Stimulated activated CD8-positive, alpha-beta memory T cell treated with anti-CD3 and anti-CD28 coated beads, Interleukin-15, amount 100 ng/mL, for 48 hours (primary cell): ENCODE measurements at regions not wholly inside any gene's neighbourhood (a gene's known extent, or its start where the extent isn't known, plus 50 kb on each side); places are given as distances from the start of the nearest gene placed in this dataset.

Experiments
- DNase-seq, 2 donors: peaks; one replicate each; pipeline ENCODE4 v3.0.0-alpha.2; 2020; ENCODE audit warnings: low read depth in 2 of 2

DNA sequence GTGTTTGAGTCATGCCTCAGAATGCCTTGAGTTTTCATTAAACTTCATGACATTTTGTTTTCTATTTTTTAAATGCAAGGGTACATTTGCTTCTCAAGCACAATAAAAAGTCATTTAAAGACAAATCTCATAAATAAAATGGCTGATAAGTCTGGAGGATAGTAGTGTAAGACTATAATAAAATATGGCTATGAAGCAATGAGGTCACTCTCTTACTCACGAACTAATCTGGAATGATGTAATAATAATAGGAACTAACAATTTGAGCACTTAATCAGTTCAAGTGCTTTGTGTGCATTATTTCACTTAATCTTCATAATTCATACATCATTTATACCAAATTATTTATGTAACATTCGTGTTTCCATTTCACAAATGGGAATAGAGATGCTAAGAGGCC lies 149.3 kb upstream of the CTTNBP2 start:
- no peak for DNase-seq

DNA sequence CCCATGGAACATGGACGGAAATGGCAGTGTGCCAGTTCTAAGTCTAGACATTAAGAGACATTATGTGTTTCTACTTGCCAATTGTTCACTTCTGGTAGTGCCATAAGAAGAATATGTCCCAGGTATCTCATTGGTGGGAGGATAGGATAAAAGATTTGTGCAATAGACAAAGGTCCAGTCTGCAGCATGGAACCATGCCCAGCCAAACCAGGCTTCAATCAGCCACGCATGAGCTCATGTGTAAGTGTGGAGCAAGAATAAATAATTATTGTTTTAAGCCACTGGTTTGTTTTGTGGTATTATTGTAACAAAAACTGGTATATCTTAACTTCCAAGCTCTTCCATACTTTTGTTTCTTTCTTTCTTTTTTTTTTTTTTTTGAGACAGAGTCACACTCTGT lies 153.6 kb upstream of the CTTNBP2 start:
- DNase-seq, result no peak

GRCh38 chr7:118028226-118028625 lies 155.0 kb upstream of the CTTNBP2 start:
- DNase-seq, result no peak

DNA sequence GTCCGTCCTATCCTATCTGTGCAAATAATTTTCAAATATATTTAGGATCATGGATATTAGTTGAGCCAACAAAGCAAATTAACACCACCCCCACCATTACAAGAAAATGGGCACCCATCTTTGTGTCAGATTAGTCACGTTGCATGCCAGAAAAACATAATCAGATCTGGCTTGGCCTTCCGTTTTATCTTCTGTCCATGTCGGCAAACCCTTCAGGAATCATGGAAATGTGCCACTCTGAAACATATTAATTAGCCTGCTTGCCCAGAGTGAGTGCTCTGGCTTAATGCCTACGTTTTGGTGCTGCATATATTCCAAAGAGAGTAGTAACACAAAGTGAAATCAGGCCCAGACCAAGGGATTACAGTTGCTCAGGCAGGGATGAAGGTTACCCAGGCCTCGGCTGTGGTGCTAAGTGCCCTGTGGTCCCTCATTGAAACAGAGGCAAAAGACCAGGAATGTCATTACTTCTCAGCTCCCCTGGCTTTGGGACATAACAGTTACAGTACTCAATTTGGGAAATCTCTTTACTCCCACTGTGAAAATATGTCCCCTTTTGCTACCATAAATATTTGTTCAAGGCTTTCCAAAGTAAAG lies 154.0 kb upstream of the LSM8 start:
- no peak for DNase-seq

GRCh38 chr7:118033273-118033672 lies 150.7 kb upstream of the LSM8 start:
- no peak for DNase-seq

DNA sequence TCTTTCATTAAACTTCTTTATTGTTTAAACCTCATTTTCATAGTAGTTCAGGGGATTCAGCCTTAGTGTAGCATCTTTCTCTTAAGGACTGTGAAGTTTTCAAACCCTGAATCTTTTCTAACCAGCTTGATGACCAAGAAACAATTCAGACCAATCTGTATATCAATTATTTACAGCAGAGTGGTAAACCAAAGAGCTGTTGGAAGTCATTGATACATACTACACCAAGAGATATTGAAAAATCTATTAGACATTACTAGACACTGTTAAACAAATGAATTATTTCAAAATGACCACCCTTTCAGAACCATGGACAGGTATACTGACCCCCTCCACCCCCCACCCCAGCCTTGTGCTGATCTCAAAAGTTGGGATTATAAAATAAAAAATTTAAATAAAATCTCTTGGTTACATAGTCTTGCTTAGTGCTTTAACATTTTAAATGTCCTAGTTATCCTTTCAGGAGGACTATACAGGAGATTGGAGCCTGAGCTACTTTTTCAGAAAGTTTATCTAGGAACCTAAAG lies 143.9 kb upstream of the LSM8 start:
- DNase-seq, result no peak

- DNase-seq, result no peak
Observed at GRCh38 chr7:118040562-118040961, 143.4 kb upstream of the LSM8 start.

GRCh38 chr7:118041251-118041878 lies 142.6 kb upstream of the LSM8 start:
- no peak for DNase-seq

- no peak for DNase-seq
Observed at GRCh38 chr7:118045629-118046028, 138.3 kb upstream of the LSM8 start.

GRCh38 chr7:118046086-118046485 lies 137.9 kb upstream of the LSM8 start:
- DNase-seq, result no peak

- DNase-seq, result no peak
Observed at GRCh38 chr7:118046801-118047200, 137.2 kb upstream of the LSM8 start.

- no peak for DNase-seq
Observed at GRCh38 chr7:118052336-118052735, 131.6 kb upstream of the LSM8 start.

- no peak for DNase-seq
Observed at GRCh38 chr7:118053353-118053752, 130.6 kb upstream of the LSM8 start.

DNA sequence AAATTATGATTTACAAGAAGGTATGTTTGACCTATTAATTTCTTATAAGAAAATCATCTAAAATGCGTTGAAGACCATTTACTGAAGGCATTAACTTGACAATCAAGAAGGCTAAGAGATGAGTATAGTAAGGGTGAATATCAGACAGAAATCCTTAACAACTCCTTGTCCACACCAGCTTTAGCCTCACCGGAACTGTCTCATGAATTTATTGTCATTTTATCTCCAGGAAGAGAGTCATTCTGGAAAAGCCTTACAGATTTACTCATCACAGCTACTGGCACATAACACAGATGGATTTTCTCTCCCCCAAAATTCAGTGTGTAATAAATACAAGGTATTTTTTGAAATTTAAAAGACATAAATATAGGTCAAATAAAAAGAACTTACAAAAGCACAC lies 129.4 kb upstream of the LSM8 start:
- no peak for DNase-seq

DNA sequence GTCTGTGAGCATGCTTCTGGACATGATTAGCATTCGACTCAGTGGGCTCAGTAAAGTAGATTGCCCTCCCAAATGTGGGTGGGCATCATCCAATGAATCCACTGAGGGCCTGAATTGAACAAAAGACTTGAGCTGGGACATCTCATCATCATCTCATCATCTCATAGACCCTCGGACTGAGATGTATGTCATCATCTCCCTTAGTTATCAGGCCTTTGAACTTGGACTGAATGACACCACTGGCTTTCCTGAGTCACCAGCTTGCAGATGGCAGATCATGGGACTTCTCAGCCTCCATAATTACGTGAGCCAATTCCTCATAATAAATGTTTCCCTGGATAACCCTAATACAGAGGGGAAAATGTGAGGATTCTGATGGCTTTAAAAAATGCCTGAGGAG lies 128.3 kb upstream of the LSM8 start:
- DNase-seq, result no peak

DNA sequence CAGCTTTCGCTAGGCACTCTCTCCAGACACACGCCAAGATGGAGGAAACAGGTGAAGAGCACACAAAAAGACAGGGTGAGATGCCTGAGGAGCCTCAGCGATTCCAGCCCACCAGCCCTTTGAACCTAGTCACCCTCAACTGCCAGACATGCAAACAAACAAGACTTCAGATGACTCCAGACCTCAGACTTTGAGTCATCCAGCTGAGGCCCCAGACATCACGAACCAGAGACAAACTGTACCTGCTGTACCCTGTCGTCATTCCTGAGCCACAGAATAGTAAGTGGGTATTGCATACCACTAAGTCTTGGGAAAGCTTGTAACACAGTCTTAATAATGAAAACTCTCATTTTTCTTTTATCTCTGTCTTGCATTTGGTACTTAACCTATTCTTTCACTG lies 126.6 kb upstream of the LSM8 start:
- DNase-seq, result no peak

- no peak for DNase-seq
Observed at GRCh38 chr7:118059209-118059608, 124.8 kb upstream of the LSM8 start.

GRCh38 chr7:118060692-118061091 lies 123.3 kb upstream of the LSM8 start:
- DNase-seq, result no peak

DNA sequence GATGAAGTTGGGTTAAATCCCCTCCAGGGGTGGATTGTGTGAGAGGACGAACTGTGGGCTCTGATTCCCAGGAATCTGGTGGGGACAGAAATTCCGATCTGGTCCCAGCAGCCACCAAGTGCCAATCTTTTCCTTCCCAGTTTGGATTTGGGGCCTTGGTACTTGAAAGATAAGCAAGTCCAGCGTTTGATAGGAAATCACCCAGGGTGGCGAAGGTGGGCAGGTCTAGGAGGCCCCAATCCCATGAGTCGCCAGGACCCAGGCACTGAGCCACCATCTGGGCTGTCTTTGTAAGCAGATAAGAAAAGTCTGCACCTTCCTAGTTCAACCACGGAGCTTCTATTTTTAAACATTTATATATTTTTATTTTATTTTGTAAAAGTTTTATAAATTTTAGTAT lies 122.6 kb upstream of the LSM8 start:
- no peak for DNase-seq

DNA sequence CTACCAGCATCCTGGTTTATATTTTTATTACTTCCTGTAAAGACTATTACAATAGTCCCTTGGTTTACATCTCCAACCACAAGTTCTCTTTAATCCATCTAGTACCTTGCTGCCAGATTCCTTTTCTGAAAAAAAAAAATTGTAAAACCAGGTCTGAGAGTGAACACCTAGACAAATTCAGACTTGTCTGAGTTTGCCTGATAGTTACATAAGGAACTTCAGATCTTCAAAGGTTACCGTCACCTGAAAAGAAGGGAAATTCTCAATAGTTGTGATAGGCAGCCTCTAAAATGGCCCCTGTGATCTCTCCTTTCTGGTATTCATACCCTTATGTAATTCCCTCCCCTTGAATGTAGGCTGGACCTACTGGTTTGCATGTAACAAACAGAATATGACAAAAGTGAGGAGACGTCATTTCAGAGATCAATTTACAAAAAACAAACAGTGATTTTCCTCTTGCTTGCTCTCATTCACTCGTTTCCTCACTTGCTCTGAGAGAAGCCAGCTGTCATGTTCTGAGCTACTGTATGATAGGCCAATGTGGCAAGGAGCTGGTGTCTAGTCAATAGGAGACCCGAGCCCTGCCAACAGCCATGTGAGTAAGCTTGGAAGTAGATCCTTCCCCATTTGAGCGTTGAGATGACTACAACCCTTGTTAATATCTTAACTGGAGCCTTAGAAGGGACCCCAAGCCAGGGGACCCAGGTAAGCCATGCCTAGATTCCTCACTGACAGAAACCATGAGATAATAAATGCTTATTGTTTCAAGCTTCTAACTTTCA lies 110.9 kb upstream of the LSM8 start:
- DNase-seq, result no peak

DNA sequence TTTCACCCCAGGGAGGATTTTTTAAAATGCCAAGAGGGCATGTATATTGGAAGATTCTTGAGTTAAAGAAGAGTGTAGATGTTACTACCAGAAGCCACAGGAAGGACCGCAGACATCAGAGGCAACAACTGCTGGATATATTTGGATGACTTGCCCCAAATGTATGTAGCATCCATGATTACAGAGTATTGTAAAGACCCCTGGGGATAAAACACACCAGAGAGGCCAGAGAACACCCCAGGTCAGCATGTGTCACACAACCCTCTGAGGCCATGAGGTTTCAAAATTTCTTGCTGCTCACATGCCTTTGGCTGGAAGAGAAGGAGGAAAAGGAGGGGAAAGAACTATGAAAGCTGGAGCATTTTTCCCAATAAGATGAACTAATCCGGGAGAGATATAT lies 108.0 kb upstream of the LSM8 start:
- DNase-seq, result no peak

- no peak for DNase-seq
Observed at GRCh38 chr7:118076564-118076963, 107.4 kb upstream of the LSM8 start.

- DNase-seq, result no peak
Observed at GRCh38 chr7:118078015-118078414, 105.9 kb upstream of the LSM8 start.
